22Rv1 (cell line): ENCODE measurements at regions not wholly inside any gene's neighbourhood (a gene's known extent, or its start where the extent isn't known, plus 50 kb on each side); places are given as distances from the start of the nearest gene placed in this dataset.

ENCODE experiments used
- ZFX ChIP-seq: fragments of 450-650 bp; IDR thresholded peaks from 2 replicates; pipeline ENCODE4 v1.6.1; 2017; ENCODE audit warnings: antibody characterized with exemption, borderline replicate concordance
- TF ChIP-seq, protein P1 (sequence below): fragments of 450-650 bp; IDR thresholded peaks from 2 replicates; pipeline ENCODE4 v1.5.1; 2017; ENCODE audit warnings: mild to moderate bottlenecking

DNA sequence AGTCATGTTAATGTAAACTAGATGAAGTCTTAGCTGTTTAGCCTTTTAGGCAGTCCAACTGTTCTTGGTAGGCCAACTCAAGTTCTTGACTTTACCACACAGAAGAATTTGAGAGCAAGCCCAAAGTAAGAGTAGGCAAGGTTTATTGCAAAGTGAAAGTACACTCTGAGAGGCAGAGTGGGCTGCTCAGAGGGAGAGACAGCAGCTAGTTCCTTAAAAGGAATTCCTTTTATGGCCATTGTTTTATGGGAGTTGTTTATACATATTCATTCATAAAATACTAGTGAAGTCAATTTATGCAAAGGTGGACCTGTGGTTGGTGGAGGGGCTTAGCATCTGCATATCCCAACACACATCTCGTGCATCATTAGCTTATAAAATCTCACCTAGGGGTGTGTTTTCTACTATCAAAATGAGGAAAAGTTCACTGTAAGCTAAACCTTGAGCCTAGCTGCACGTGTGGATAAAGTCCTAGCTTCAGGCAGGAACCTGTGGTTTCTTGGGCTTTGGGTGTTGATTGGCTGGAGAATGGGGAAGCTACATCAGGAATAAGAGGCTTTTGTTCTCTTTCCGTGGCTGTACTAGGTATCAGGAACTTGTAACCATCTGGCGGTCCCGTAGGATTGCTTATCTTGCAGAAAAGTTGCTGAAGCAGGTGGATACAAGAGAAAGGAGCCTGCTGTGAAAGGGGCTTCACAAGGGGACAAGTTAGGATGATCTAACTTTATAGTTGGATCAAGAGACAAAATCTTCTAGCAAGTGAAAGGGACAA is 110.4 kb upstream of the GULP1 start:
- TF ChIP-seq, protein P1, sequence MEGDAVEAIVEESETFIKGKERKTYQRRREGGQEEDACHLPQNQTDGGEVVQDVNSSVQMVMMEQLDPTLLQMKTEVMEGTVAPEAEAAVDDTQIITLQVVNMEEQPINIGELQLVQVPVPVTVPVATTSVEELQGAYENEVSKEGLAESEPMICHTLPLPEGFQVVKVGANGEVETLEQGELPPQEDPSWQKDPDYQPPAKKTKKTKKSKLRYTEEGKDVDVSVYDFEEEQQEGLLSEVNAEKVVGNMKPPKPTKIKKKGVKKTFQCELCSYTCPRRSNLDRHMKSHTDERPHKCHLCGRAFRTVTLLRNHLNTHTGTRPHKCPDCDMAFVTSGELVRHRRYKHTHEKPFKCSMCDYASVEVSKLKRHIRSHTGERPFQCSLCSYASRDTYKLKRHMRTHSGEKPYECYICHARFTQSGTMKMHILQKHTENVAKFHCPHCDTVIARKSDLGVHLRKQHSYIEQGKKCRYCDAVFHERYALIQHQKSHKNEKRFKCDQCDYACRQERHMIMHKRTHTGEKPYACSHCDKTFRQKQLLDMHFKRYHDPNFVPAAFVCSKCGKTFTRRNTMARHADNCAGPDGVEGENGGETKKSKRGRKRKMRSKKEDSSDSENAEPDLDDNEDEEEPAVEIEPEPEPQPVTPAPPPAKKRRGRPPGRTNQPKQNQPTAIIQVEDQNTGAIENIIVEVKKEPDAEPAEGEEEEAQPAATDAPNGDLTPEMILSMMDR: no peak
- TF ChIP-seq ZFX: no peak
